ENCODE measurements at regions not wholly inside any gene's neighbourhood (a gene's known extent, or its start where the extent isn't known, plus 50 kb on each side); places are given as distances from the start of the nearest gene placed in this dataset.

GRCh38 chr3:182133752-182134151 lies 422.0 kb downstream of the SOX2 start:
- no TSS peak for BruUV-seq (replicated peaks)
- POLR2A ChIA-PET (ENCODE audit: low non-redundant PET), result no interaction called here
- intact Hi-C loops (cut with micrococcal nuclease; ENCODE audit: unreplicated experiment), result no loop called here

GRCh38 chr3:182135056-182135455 lies 423.3 kb downstream of the SOX2 start:
- no TSS peak for BruUV-seq (replicated peaks)
- TF ChIP-seq CTCF (conservative IDR thresholded peaks at IDR 0.05; ENCODE audit: low read depth, low read length) (no peak), EZH2 (IDR thresholded peaks at IDR 0.05; ENCODE audit: borderline replicate concordance, low read depth, low read length, poor library complexity, severe bottlenecking) (no peak)
- Histone ChIP-seq H3K4me1 (ENCODE audit: insufficient read depth, low read length, poor library complexity, severe bottlenecking) (peaks cover 9% of the 10 kb centered on the region), H3K9me3 (ENCODE audit: low read depth, low read length, poor library complexity, severe bottlenecking) (no peaks in the 10 kb centered on the region), H3K27me3 (replicated peaks; ENCODE audit: insufficient read depth, low read depth, low read length, poor library complexity) (no peaks in the 10 kb centered on the region), H3K36me3 (ENCODE audit: insufficient read depth, low read length, poor library complexity, severe bottlenecking) (no peaks in the 10 kb centered on the region), H3K27ac (ENCODE audit: low read depth, low read length, poor library complexity, severe bottlenecking) (no peak overlapping the region), H3K4me3 (ENCODE audit: low read depth, low read length, poor library complexity, severe bottlenecking) (no peak overlapping the region)
- intact Hi-C loops (cut with micrococcal nuclease; ENCODE audit: unreplicated experiment), result no loop called here
- ChIA-PET CTCF (no interaction called here), POLR2A (ENCODE audit: low non-redundant PET) (no interaction called here)
- no peak for DNase-seq (ENCODE audit: low spot score)

More at GRCh38 chr3:182133752-182134151, 422.0 kb downstream of the SOX2 start:
- TF ChIP-seq CTCF (conservative IDR thresholded peaks at IDR 0.05; ENCODE audit: low read depth, low read length) (no peak), EZH2 (IDR thresholded peaks at IDR 0.05; ENCODE audit: borderline replicate concordance, low read depth, low read length, poor library complexity, severe bottlenecking) (no peak)
- H3K9me3 ChIP-seq (ENCODE audit: low read depth, low read length, poor library complexity, severe bottlenecking), result no peaks in the 10 kb centered on the region
- no peaks in the 10 kb centered on the region for H3K27me3 ChIP-seq (replicated peaks; ENCODE audit: insufficient read depth, low read depth, low read length, poor library complexity)
- CTCF ChIA-PET, result no interaction called here
- H3K4me1 ChIP-seq (ENCODE audit: insufficient read depth, low read length, poor library complexity, severe bottlenecking), result peaks cover 9% of the 10 kb centered on the region
- no peak for DNase-seq (ENCODE audit: low spot score)
- H3K4me3 ChIP-seq (ENCODE audit: low read depth, low read length, poor library complexity, severe bottlenecking), result no peak overlapping the region
- H3K36me3 ChIP-seq (ENCODE audit: insufficient read depth, low read length, poor library complexity, severe bottlenecking), result no peaks in the 10 kb centered on the region
- H3K27ac ChIP-seq (ENCODE audit: low read depth, low read length, poor library complexity, severe bottlenecking), result no peak overlapping the region

GRCh38 chr3:182136008-182136910 lies 424.5 kb downstream of the SOX2 start:
- POLR2A ChIA-PET (ENCODE audit: low non-redundant PET), result no interaction called here
- Histone ChIP-seq H3K27me3 (replicated peaks; ENCODE audit: insufficient read depth, low read depth, low read length, poor library complexity) (no peaks in the 10 kb centered on the region), H3K36me3 (ENCODE audit: insufficient read depth, low read length, poor library complexity, severe bottlenecking) (no peaks in the 10 kb centered on the region), H3K4me3 (ENCODE audit: low read depth, low read length, poor library complexity, severe bottlenecking) (no peak overlapping the region), H3K4me1 (ENCODE audit: insufficient read depth, low read length, poor library complexity, severe bottlenecking) (peaks cover 9% of the 10 kb centered on the region), H3K27ac (ENCODE audit: low read depth, low read length, poor library complexity, severe bottlenecking) (no peak overlapping the region), H3K9me3 (ENCODE audit: low read depth, low read length, poor library complexity, severe bottlenecking) (no peaks in the 10 kb centered on the region)
- no TSS peak for BruUV-seq (replicated peaks)
- intact Hi-C loops (cut with micrococcal nuclease; ENCODE audit: unreplicated experiment), result no loop called here
- CTCF ChIA-PET, result no interaction called here
- no peak for TF ChIP-seq EZH2 (IDR thresholded peaks at IDR 0.05; ENCODE audit: borderline replicate concordance, low read depth, low read length, poor library complexity, severe bottlenecking)
- TF ChIP-seq CTCF (conservative IDR thresholded peaks at IDR 0.05; ENCODE audit: low read depth, low read length), result no peak
- no peak for DNase-seq (ENCODE audit: low spot score)
